ENCODE measurements at regions not wholly inside any gene's neighbourhood (a gene's known extent, or its start where the extent isn't known, plus 50 kb on each side); places are given as distances from the start of the nearest gene placed in this dataset.
"Not testable (repeated sequence)": the region's sequence is repeated elsewhere in the genome, so short reads cannot be mapped to it uniquely, and the experiment has no call there.

DNA sequence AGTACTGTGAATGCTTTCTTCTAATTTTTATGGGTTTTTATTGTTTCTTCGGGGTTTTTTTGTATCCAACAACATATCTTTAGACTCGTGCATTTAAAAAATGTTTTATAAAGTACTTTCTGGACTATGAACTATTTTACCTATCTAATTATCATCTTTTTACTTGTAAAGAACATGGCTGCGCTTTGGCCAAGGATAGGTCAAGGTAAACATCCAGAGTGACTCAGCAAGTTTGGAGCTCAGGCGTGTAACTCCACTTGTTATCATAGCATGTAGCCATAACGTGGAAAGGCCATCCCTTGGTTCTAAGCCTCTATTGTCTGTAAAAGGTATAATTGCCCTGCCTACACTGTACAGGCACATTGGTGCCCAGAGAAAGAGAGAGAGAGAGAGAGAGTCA is 818.0 kb upstream of the GOT2 start:
- H3K27me3 ChIP-seq (ENCODE audit: control insufficient read depth, insufficient read depth, low read length) = no peaks in the 10 kb centered on the region
- no peak overlapping the region for H3K9ac ChIP-seq (ENCODE audit: low read length)
- no peak overlapping the region for H3K4me3 ChIP-seq (ENCODE audit: low read length)
- H3K4me1 ChIP-seq (ENCODE audit: control insufficient read depth, insufficient read depth, low read length) = no peaks in the 10 kb centered on the region
- H3K27ac ChIP-seq (ENCODE audit: low read depth, low read length) = no peak overlapping the region
- no peaks in the 10 kb centered on the region for H3K36me3 ChIP-seq (ENCODE audit: control insufficient read depth, insufficient read depth, low read length)

DNA sequence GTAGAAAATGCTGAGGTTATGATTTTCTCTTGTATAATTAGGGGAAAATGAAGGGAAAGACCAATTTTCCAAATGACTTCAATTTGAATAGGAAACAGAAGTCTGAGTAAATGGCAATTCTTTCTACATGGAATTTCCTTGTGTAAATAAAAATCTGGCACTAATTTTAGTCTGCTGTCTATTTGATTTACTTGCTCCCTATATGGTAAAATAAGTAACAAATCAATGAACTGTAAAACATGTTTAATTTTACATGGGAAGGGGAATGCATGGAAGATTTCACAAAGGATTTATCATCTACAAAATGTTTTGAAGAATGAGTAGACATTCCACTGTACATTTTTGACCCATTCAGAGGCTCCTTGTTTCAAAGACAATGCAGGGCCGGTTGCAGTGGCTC is 811.6 kb upstream of the GOT2 start:
- Histone ChIP-seq H3K27ac (ENCODE audit: low read depth, low read length) (no peak overlapping the region), H3K4me3 (ENCODE audit: low read length) (no peak overlapping the region), H3K9ac (ENCODE audit: low read length) (no peak overlapping the region), H3K36me3 (ENCODE audit: control insufficient read depth, insufficient read depth, low read length) (no peaks in the 10 kb centered on the region), H3K4me1 (ENCODE audit: control insufficient read depth, insufficient read depth, low read length) (no peaks in the 10 kb centered on the region), H3K27me3 (ENCODE audit: control insufficient read depth, insufficient read depth, low read length) (no peaks in the 10 kb centered on the region)

DNA sequence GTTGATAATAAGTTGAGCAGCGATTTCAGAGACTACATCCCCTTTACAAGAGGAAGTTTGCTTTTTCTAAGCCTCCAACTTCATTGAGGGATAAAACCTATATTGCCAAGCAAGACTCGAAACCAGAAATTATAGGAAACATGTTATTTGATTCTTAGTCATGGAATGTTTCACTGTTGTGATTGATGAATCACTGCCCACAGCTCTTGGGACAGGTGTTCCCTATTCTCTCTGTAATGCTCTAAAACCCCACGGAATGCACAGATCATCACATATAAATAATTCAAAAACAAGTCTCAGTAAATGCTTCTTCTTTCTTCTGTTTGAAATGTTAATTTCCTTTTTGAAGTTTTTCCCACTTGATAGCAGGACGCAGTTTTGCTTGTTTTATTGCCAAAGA is 809.5 kb upstream of the GOT2 start:
- H3K4me1 ChIP-seq (ENCODE audit: control insufficient read depth, insufficient read depth, low read length) = no peaks in the 10 kb centered on the region
- H3K27me3 ChIP-seq (ENCODE audit: control insufficient read depth, insufficient read depth, low read length) = no peaks in the 10 kb centered on the region
- H3K36me3 ChIP-seq (ENCODE audit: control insufficient read depth, insufficient read depth, low read length) = no peaks in the 10 kb centered on the region

DNA sequence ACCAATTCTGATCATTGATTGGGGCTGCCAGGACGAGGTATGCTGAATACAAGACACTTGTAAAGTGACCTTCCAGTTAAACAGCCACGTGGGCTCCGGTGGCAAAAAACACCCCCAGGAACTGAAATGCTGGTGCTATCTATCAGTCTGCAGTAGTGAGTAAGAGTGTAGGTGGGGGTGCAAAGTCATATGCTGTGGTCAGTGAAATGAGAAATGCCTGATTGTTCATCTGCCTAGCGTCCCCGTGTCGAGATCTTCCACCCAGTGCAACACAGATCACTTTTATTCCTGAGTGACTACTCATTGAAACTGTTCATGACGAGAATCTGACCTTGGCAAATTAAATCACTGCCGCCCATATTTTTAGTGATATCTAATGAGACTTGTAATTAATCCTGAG is 806.5 kb upstream of the GOT2 start:
- no peak overlapping the region for H3K27ac ChIP-seq (ENCODE audit: low read depth, low read length)
- no peak overlapping the region for H3K4me3 ChIP-seq (ENCODE audit: low read length)
- no peaks in the 10 kb centered on the region for H3K27me3 ChIP-seq (ENCODE audit: control insufficient read depth, insufficient read depth, low read length)
- H3K36me3 ChIP-seq (ENCODE audit: control insufficient read depth, insufficient read depth, low read length) = no peaks in the 10 kb centered on the region
- no peak overlapping the region for H3K9ac ChIP-seq (ENCODE audit: low read length)
- no peaks in the 10 kb centered on the region for H3K4me1 ChIP-seq (ENCODE audit: control insufficient read depth, insufficient read depth, low read length)

More for the DNA sequence above, 809.5 kb upstream of the GOT2 start:
- Histone ChIP-seq H3K9ac (ENCODE audit: low read length) (no peak overlapping the region), H3K27ac (ENCODE audit: low read depth, low read length) (no peak overlapping the region), H3K4me3 (ENCODE audit: low read length) (no peak overlapping the region)

DNA sequence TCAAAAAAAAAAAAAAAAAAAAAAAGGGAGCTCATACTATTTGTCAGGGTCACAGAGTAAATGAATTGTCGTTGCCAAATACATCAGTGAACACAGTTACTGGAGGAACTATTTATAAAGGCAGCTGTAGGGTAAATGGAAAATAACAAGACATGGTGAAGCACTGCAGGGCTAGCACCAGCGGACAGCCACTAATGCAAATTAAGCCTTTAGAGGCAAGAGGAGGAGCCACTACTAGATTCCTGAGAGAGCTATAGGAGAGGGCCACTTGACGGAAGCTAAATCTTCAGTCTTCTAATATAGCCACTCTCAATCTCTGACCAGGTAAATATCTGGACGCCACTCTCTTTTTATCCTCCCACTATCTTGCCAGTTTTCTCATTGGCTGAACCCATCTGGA is 801.2 kb upstream of the GOT2 start:
- H3K4me3 ChIP-seq (ENCODE audit: low read length) = no peak overlapping the region
- H3K27me3 ChIP-seq (ENCODE audit: control insufficient read depth, insufficient read depth, low read length) = no peaks in the 10 kb centered on the region
- H3K27ac ChIP-seq (ENCODE audit: low read depth, low read length) = no peak overlapping the region
- no peak overlapping the region for H3K9ac ChIP-seq (ENCODE audit: low read length)
- no peaks in the 10 kb centered on the region for H3K4me1 ChIP-seq (ENCODE audit: control insufficient read depth, insufficient read depth, low read length)
- no peaks in the 10 kb centered on the region for H3K36me3 ChIP-seq (ENCODE audit: control insufficient read depth, insufficient read depth, low read length)

DNA sequence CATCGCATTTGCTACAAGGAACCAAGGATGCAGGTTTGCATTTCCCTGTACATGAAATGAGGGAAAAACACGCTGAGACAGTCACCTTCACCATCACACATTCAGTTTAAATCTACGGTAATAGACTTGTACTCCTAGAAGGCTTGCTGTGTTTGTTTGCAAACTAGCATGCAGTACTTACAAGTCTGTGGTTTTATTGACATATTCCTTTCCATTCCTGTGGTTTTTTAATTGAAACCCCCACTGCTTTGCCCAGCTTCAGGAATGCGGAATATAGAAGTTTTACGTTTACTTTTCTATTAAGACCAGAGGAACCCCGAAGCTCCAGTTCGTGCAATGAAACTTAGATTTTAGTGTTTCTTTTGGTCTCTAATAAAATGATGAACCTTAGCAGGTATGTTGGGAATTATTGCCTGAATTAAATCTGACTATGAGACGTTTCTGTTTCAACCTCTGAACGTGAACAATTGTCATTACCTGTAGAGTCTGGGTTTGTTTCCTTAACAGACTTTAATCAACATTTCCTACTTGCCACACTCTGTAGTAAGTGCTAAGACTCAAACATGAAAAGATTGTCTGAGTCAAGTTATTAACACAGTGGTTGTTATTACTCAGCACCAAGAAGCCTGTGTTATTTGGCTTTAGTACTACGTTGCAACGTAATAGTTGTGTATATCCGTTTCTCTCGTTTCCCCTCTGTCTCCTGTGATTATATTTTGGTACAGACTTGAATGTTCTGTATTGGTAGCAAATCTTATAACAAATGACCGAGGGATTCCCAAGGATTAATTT is 793.3 kb upstream of the GOT2 start:
- no peak overlapping the region for H3K4me3 ChIP-seq (ENCODE audit: low read length)

DNA sequence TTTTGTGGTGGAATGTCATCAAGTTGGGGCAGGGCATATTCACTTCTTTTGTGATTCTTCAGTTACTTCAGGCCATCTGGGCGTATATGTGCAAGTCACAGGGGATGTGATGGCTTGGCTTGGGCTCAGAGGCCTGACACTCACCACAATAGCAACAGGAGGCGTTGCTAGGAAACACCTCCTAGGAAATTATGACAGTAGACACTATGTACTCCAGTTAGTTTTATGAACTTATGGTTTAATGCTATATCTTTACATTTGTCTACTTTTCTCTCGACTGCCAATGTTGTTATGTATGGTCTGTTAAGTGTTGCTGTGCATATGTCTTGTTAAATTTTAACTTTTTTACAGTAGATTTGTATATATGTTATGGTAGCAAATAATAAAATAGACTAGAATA is 788.7 kb upstream of the GOT2 start:
- no peak overlapping the region for H3K9ac ChIP-seq (ENCODE audit: low read length)
- no peak overlapping the region for H3K4me3 ChIP-seq (ENCODE audit: low read length)
- no peak overlapping the region for H3K27ac ChIP-seq (ENCODE audit: low read depth, low read length)
- no peaks in the 10 kb centered on the region for H3K36me3 ChIP-seq (ENCODE audit: control insufficient read depth, insufficient read depth, low read length)
- H3K4me1 ChIP-seq (ENCODE audit: control insufficient read depth, insufficient read depth, low read length) = no peaks in the 10 kb centered on the region
- no peaks in the 10 kb centered on the region for H3K27me3 ChIP-seq (ENCODE audit: control insufficient read depth, insufficient read depth, low read length)

More for the DNA sequence above, 793.3 kb upstream of the GOT2 start:
- H3K4me1 ChIP-seq (ENCODE audit: control insufficient read depth, insufficient read depth, low read length) = no peaks in the 10 kb centered on the region
- no peak overlapping the region for H3K27ac ChIP-seq (ENCODE audit: low read depth, low read length)
- no peak overlapping the region for H3K9ac ChIP-seq (ENCODE audit: low read length)
- H3K27me3 ChIP-seq (ENCODE audit: control insufficient read depth, insufficient read depth, low read length) = no peaks in the 10 kb centered on the region
- H3K36me3 ChIP-seq (ENCODE audit: control insufficient read depth, insufficient read depth, low read length) = no peaks in the 10 kb centered on the region

DNA sequence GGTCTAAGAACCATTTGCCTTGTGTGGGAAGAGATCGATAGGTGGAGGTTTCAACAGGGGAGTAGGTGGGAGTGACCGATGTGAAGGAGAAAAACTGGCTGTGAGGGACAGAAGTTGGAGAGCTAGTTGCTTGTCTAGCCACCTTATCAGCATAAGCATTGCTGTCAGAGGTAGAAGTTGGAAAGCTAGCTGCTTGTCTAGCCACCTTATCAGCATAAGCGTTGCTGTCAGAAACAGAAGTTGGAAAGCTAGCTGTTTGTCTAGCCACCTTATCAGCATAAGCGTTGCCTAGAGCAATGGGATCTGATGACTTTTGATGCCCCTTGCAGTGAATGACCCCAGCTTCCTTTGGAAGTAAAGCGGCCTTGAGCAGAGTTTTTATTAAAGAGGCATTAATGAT is 784.6 kb upstream of the GOT2 start:
- not testable (repeated sequence) for H3K9ac ChIP-seq (ENCODE audit: low read length); H3K27me3 ChIP-seq (ENCODE audit: control insufficient read depth, insufficient read depth, low read length); H3K4me1 ChIP-seq (ENCODE audit: control insufficient read depth, insufficient read depth, low read length); H3K36me3 ChIP-seq (ENCODE audit: control insufficient read depth, insufficient read depth, low read length); H3K4me3 ChIP-seq (ENCODE audit: low read length); H3K27ac ChIP-seq (ENCODE audit: low read depth, low read length)

DNA sequence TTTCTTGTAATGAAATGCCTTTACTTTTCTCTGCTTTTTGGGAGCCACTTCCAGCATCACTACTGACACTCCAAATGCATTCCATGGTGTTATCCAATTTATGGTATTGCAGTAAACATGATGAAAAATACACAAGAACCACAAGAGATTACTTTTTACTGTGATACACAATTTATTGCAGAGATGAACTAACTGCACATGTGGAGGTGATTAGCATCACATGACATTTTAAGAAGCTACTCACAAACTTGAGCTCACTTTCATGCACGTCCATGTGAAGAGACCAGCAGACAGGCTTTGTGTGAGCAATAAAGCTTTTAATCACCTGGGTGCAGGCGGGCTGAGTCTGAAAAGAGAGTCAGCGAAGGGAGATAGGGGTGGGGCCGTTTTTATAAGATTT is 780.5 kb upstream of the GOT2 start:
- Histone ChIP-seq H3K4me3 (ENCODE audit: low read length) (no peak overlapping the region), H3K27me3 (ENCODE audit: control insufficient read depth, insufficient read depth, low read length) (no peaks in the 10 kb centered on the region), H3K9ac (ENCODE audit: low read length) (no peak overlapping the region), H3K27ac (ENCODE audit: low read depth, low read length) (no peak overlapping the region), H3K36me3 (ENCODE audit: control insufficient read depth, insufficient read depth, low read length) (no peaks in the 10 kb centered on the region), H3K4me1 (ENCODE audit: control insufficient read depth, insufficient read depth, low read length) (no peaks in the 10 kb centered on the region)

DNA sequence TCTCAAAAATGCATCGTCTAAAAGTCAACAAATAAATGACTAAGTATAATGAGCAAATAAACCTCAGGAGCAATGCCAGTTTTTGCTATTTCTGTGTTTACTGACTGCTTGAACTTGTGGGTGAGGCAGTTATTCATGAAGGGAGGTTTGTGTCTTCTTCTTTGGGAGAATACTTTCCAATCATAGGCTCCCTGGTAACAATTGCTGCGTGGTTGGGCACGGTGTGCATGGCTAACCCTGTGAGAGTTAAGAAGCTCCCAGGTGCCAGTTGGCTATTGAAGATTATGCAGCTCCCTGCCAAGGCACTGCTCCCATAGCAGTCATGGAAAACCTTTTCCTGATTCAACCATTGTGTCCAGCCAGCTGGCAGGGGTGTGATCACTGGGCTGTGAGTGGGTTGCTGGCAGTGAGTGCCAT is 775.9 kb upstream of the GOT2 start:
- no peaks in the 10 kb centered on the region for H3K27me3 ChIP-seq (ENCODE audit: control insufficient read depth, insufficient read depth, low read length)
- H3K4me3 ChIP-seq (ENCODE audit: low read length) = no peak overlapping the region
- H3K36me3 ChIP-seq (ENCODE audit: control insufficient read depth, insufficient read depth, low read length) = no peaks in the 10 kb centered on the region
- no peak overlapping the region for H3K9ac ChIP-seq (ENCODE audit: low read length)
- no peaks in the 10 kb centered on the region for H3K4me1 ChIP-seq (ENCODE audit: control insufficient read depth, insufficient read depth, low read length)
- no peak overlapping the region for H3K27ac ChIP-seq (ENCODE audit: low read depth, low read length)

DNA sequence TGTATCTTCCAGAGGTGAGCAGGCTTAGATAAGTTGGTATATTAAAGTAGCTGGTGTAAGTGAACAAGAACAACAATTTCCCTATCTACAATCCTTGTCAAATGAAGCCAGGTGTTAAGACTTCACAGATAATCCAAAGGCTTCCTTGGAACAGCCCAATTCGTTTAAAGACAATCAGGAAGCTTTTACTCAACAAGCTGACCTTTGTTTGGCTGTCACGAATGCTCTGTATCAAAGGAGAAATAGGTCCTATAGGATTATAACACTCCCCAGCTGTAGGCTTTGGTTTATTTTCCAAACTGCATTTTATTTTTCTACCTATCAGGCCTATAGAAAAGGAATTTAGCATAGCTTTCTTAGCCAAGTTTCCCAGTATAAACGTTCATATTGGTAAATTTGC is 766.5 kb upstream of the GOT2 start:
- H3K4me1 ChIP-seq (ENCODE audit: control insufficient read depth, insufficient read depth, low read length) = no peaks in the 10 kb centered on the region
- H3K9ac ChIP-seq (ENCODE audit: low read length) = no peak overlapping the region
- H3K27ac ChIP-seq (ENCODE audit: low read depth, low read length) = no peak overlapping the region
- no peaks in the 10 kb centered on the region for H3K36me3 ChIP-seq (ENCODE audit: control insufficient read depth, insufficient read depth, low read length)
- no peak overlapping the region for H3K4me3 ChIP-seq (ENCODE audit: low read length)
- H3K27me3 ChIP-seq (ENCODE audit: control insufficient read depth, insufficient read depth, low read length) = no peaks in the 10 kb centered on the region

DNA sequence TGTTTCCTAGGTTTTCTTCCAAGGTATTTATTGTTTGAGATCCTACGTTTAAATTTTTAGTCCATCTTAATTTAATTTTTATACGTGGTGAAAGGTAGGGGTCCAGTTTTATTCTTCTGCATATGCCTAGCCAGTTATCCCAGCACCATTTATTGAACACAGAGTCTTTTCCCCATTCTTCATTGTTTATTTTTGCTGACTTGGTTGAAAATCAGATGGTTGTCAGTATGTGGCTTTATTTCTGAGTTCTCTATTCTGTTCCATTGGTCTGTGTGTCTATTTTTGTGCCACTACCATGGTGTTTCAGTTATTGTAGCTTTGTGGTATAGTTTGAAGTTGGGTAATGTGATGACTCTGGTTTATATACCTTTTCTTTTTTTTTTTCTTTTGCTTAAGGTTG is 753.0 kb upstream of the GOT2 start:
- H3K27ac ChIP-seq (ENCODE audit: low read depth, low read length) = no peak overlapping the region
- no peak overlapping the region for H3K9ac ChIP-seq (ENCODE audit: low read length)
- no peaks in the 10 kb centered on the region for H3K36me3 ChIP-seq (ENCODE audit: control insufficient read depth, insufficient read depth, low read length)
- H3K27me3 ChIP-seq (ENCODE audit: control insufficient read depth, insufficient read depth, low read length) = no peaks in the 10 kb centered on the region
- no peaks in the 10 kb centered on the region for H3K4me1 ChIP-seq (ENCODE audit: control insufficient read depth, insufficient read depth, low read length)
- no peak overlapping the region for H3K4me3 ChIP-seq (ENCODE audit: low read length)

DNA sequence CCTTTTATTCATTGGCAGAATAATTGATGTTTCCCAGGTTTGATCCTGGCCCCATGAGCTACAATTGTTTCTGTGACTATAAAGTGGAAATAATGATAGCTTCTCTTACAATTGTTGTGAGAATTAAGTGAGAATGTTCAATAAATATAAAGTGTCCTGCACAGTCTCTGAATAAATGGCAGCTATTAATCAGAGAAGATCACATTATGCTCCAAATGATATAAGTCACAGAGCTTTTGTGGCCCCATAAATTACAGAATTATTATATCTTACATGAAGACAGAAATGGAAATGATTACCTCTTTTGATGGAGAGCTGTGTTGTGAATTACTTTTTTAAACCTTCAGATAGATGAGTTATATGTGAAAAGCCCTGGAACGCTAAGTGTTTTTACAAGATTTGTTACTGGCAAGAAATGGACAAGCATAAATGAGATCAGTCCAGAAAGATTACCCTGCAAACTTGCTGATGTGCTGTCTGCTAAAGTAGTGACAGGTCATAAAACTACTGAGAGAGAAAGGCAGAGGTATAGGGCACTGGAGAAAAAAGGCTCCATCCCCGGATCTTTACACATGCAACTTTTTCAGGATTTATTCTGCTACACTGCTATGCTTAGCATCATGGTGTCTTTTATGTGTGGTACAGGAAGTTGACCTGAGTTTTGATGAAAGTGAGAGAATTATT is 750.9 kb upstream of the GOT2 start:
- no peak overlapping the region for H3K27ac ChIP-seq (ENCODE audit: low read depth, low read length)
- H3K4me1 ChIP-seq (ENCODE audit: control insufficient read depth, insufficient read depth, low read length) = no peaks in the 10 kb centered on the region
- no peak overlapping the region for H3K4me3 ChIP-seq (ENCODE audit: low read length)
- no peak overlapping the region for H3K9ac ChIP-seq (ENCODE audit: low read length)
- H3K27me3 ChIP-seq (ENCODE audit: control insufficient read depth, insufficient read depth, low read length) = no peaks in the 10 kb centered on the region
- no peaks in the 10 kb centered on the region for H3K36me3 ChIP-seq (ENCODE audit: control insufficient read depth, insufficient read depth, low read length)

Measured in rectal smooth muscle tissue (tissue), 1 donor.